Testis (tissue), 2 donors: ENCODE measurements at regions not wholly inside any gene's neighbourhood (a gene's known extent, or its start where the extent isn't known, plus 50 kb on each side); places are given as distances from the start of the nearest gene placed in this dataset.

Experiments
- POLR2A ChIP-seq: fragments of 450-650 bp; IDR thresholded peaks from one replicate; pipeline ENCODE4 v1.6.1; 2017; ENCODE audit warnings: antibody characterized with exemption, mild to moderate bottlenecking, moderate library complexity
- TF ChIP-seq, protein P1 (sequence below), 3 experiments: fragments of 450-650 bp in 2 of 3; fragments of 200-600 bp in 1 of 3; sonication (generic) in 1 of 3; IDR thresholded peaks; one replicate each; pipeline ENCODE4 v1.5.1; 2016 to 2019; ENCODE audit warnings: antibody characterized with exemption in 3 of 3, mild to moderate bottlenecking in 2 of 3, moderate library complexity in 1 of 3

DNA sequence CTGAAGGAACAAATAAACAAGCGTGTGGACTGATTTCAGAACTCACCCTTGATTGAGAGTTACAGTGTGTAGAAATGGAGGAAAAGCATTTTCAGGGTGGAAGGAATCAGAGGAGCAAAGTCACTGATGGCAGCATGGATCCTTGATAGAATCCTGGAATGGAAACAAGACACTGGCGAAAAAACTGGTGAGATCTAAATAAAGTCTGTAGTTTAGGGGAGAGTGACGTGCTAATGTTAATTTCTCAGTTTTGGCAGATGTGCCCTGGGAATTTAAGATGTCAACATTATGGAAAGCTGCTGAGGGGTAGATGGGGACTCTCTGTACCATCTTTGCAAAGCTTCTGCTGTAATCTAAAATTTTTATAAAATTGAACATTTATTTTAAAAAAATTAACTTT, 378.0 kb downstream of the UQCRFS1 start:
- TF ChIP-seq, protein P1, sequence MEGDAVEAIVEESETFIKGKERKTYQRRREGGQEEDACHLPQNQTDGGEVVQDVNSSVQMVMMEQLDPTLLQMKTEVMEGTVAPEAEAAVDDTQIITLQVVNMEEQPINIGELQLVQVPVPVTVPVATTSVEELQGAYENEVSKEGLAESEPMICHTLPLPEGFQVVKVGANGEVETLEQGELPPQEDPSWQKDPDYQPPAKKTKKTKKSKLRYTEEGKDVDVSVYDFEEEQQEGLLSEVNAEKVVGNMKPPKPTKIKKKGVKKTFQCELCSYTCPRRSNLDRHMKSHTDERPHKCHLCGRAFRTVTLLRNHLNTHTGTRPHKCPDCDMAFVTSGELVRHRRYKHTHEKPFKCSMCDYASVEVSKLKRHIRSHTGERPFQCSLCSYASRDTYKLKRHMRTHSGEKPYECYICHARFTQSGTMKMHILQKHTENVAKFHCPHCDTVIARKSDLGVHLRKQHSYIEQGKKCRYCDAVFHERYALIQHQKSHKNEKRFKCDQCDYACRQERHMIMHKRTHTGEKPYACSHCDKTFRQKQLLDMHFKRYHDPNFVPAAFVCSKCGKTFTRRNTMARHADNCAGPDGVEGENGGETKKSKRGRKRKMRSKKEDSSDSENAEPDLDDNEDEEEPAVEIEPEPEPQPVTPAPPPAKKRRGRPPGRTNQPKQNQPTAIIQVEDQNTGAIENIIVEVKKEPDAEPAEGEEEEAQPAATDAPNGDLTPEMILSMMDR (IDR thresholded peaks at IDR 0.05), result no peak
- no peak for TF ChIP-seq POLR2A
